Stimulated activated CD4-positive, alpha-beta T cell treated with anti-CD3 and anti-CD28 coated beads, TNF-alpha, amount 100 ng/mL, for 24 hours (primary cell): ENCODE measurements at regions not wholly inside any gene's neighbourhood (a gene's known extent, or its start where the extent isn't known, plus 50 kb on each side); places are given as distances from the start of the nearest gene placed in this dataset.
A peak's percentile ranks its signal among the peaks of the same experiment; 100 is the strongest.

ENCODE experiments used
- DNase-seq, 3 experiments: peaks; one replicate each; pipeline ENCODE4 v3.0.0-alpha.2; 2020; ENCODE audit warnings: low read depth in 3 of 3

DNA sequence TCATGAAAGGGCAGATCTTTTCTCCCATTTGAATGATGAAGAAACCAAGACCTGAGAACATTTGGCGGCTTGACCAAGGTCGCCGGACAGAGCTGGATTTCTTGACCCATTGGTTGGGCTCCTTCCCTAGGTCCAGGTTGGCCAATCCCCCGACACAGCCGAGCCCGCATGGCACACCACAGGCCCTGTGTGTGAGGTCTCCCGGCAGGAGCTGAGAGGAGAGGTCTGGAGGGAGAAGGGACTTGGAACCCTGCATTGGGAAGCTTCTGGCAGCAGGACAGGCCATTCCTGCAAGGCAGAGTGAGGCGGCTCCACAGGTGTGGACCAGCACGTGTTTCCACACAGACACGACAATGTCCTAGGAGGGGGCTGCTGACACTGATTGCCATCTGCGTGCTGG, 98.6 kb upstream of the THY1 start:
- DNase-seq, result no peak

DNA sequence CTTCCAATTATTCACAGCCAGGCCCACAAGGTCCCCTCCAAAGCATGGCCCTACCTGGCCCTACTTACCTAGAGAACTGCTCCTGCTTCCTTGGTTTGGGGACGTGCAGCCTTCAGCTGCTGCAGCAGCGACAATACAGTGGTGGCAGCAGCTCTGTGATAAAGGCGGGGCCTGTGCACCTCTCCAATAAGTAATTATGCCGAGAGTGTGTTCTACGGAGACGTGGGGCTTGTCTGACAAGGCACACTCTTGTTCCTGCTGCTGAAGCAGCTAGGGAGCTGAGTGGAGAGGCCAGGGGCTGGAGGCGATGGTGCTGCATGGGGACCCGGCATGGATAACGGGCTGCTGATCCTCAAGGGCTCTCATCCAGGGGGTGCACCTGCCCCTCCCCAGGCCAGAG, 98.0 kb upstream of the THY1 start:
- no peak for DNase-seq

DNA sequence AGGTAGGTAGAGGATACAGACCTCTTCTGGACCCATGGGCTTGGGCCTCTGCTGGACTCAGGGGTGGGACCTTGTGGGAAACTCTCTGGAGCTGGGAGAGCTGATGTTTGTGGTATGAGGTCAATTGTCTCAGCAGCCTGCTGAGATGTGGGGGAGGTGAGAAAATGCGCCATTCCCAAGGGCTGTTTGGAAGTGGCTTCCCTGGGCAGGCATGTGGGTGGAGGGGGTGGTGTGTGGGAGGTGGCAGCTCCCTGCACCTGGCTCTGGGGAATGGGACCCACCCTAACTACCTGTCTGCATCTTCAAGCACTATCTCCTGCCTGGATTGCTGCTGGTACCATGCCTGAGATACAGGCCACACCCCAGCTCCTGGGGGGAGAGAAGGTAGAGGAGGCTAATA, 97.4 kb upstream of the THY1 start:
- no peak for DNase-seq

DNA sequence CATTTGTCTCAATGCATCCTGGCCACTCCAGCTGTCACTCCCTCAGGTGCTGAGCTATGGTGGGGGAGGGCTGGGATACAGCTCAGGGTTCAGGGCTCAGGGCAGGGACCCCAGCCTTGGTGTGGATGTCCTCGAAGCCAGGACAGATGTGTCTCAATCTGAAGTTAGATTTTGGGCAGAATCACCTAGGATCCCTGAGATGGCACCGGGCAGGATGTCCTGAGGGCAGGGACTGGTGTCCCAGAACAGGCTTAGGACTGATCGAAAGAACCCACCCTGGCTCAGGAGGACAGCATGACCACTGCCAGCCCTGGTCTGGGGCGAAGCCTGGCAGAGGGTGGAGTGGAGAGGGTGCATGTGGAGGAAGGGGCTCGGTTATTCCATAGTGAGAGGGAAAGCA, 96.8 kb upstream of the THY1 start:
- no peak for DNase-seq

DNA sequence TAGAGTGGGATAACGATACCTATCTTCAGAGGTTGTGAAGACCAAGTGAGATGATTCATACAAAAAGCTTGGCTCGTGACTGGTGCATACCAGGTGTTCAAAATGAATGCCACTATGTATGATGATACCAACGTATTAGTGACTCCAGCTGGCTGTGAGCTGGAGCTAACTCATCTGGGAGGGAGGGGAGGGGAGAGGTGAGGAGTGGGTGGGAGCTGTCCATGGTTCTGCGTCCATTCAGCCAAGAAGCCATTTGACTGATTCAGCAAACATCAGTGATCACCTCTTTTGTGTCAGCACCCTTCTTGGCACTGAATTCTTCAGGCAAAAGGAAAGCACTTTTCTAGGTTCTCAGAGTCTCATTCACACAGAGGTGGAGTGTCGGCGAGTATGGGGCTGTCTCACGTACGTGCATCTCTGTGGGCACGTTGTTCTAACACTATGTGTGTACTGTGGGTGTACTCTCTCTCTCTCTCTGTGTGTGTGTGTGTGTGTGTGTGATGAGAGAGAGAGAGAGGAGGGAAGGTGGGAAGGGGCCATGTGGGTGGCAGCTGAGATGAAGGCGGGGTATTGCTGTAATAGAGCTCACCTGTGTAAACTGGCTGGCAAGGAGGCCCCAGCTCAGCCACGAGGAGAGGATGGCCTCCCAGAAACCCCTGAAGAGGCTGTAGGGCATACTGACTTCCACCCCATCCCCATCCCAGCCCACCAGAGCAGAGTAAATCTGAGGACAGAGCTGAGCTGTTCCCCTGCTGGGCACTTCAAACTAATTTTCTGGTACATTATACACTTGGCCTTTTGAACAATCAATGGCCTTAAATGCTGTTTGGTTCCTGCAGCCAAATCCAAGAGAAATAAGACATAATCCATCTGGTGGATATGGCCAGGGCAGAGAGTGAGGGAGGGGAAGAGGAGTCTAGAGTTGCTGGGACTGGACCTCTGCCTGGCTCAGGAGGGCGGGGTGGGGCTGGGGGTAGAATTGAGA, 96.1 kb upstream of the THY1 start:
- peak in 1 of 3 experiments; percentile 16 for DNase-seq

DNA sequence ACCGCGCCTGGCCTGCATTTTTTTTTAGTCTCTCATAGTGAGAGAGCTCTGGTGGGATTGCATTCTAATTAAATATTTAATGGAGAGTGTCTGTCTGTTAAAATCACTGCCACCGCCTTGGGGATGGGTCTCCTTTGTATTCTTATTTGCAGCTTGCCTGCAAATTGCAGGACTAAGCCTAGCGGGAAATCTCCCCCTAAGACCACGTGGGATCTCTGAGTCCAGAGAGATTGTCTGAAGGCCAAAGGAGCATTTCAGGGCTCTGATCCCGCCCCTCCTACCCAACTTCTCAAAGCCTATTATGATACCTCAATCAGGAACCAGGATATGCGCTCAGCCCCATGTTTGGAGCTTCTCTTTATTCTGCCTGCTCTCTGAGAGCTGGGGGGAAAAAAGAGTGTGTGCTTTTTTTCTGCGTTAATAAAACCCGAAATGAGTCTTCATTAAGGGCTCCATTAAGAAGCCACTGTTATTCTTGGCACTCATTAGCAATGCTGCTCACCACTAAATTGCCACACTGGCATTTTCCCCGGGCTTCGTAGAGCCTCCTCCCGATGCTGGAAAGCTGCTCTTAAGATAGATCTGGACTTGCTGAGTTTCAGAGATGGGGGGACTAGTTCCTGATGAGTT, 92.9 kb upstream of the THY1 start:
- no peak for DNase-seq

DNA sequence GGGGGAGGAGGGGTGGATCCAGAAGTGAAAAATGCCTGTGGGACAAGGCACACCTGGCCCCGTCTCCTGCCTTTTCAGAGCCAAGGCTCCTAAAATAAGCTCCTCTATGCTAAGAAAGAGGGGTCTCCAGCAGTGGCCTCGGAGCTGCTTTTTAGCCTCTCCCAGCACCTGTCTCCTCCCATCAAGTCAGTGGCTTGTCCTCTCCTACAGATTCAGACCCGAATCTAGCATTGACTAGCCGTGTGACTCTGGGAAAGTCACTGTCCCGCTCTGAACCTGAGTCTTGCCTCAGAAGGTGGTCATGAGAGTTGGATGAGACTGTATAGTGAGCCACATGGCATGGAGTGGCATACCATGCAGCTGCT, 90.8 kb upstream of the THY1 start:
- DNase-seq, result no peak

DNA sequence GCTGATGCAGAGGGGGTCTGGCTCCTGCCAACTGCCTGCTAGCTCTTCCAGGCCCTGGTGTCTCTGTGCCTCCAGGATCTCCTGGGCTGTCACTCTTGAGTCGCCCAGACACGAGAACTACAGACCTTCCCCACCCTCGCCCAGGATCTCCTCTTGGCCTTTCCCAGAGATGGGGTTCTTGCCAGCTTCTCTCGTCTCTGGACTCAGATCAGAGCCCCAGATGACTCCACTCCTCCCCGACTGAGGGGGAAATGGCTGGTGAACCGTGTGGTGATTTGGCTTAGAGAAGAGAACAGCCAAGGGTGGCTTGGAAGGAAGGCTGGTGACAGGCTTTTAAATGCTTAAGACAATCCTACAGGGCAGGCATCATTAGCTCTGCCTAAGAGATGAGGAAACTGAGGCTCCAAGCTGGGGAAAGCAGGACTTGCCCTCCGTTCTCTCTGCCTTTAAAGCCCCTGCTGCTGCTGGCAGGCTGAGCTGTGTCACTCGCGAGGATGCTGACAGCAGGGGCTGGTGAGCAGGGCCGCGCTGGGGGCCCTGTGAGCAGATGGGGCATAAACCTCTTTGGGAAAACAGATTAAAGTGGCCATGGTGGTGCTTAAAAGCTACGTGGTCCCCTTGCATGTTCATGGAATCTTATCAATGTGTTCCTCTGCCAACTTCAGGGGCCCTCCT, 90.3 kb upstream of the THY1 start:
- no peak for DNase-seq

DNA sequence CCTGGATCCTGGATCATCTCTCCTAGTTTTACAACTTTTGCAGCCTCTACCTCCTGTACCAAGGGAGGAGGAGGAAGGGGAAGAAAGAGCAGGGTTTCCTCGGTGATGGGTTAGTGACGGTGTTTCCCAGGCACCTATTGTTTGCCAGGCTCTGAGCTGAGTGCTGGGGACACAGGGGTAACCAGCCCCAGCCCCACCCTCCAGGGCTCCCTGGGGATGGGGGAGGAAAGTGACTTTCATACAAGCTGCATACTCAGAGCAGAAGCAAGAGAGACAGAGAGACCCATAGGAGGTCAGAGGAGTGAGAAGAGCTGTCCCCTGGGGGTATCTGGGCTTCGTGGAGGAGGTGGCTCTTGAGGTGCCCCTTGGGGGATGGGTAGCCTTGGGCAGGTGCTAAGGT, 89.4 kb upstream of the THY1 start:
- no peak for DNase-seq

DNA sequence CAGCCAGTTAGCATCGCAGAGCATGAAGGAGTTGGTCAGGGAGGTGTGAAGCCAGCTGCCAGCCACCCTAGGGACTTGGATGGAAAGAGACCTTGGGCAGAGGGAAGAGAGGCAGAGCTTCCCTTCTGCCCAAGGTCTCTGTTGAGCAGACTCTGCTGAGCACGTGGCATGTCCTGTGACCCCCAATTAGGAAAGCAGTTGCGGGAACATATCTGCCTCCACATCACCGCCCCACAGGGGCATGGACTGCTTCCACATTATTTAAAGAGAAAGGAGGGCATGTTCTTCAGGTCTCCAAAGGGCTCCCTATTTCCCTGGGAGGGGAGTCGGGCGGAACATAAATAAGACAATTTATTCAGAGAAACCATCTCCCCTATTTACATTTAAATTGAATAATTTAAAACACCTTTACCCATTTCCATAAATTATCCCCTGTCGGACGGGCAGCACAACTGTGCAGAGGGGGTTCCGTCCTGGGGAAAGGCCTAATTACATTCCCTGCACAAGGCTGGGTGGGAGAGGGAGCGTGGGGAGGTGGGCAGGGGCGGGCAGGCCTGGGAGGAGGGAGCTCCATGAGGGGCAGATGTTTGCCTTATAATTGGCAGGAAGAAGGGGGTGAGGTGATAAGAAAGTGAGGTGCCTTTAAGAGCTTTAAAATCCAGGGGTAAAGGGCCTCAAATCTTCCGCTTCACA, 88.8 kb upstream of the THY1 start:
- no peak for DNase-seq

DNA sequence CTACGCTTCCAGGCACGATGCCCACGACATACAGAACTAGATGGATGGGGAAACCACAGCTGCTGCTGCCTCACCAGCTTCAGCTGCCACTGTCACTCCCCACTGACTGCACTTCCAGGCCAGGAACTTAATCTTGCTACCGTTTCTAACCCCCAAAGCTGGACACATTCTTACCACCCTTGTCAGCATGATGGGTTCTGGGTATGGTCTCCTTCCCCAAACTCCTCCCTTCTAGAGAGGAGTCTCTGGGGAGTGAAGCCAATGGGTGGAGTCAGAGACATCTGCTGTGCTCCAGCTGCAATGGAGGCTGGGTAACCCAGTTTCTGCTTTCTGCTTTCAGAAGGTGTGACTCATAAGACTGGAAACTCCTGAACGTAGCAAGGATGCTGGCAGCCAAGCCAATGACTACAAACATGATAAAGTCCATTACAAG, 87.0 kb upstream of the THY1 start:
- DNase-seq, result peak in 1 of 3 experiments; percentile 22

DNA sequence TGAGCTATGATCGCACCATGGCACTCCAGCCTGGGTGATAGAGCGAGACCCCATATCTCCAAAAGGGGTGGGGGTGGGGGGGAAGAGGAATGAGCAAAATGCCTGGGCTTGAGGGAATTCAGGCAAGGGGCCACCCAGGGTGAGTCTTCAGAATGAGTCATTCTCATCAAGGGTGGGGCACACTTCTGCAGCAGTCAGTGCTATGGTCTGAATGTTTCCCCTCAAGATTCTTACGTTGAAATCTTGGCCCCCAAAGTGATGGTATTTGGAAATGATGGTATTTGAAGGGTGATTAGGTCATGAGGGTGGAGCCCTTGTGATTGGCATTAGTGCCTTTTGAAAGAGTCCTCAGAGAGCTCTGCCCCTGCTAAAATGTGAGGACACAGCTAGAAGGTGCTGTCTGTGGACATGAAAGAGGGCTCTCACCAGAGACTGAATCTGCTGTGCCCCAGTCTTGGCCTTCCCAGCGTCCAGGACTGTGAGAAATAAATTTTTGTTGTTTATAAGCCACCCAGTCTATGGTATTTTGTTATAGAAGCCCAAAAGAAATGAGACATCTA, 86.4 kb upstream of the THY1 start:
- no peak for DNase-seq

DNA sequence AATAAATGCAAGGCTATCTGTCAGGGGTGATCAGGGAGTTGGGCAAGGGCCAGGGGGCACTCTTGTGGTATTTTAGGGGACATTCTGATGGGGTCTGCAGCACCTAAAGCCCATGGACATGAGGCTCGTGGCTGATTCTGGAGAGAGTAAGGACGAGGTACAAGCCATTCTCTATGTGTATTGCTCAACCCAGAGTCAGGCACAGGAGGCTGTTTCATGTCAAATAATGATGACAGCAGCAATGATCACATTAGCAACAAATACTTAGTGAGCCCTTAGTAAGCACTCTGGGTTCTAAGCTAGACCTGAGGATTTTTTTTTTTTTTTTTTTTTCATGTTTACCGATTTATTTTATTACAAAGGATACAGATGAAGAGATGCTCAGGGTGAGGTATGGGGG, 83.5 kb upstream of the THY1 start:
- DNase-seq, result no peak

DNA sequence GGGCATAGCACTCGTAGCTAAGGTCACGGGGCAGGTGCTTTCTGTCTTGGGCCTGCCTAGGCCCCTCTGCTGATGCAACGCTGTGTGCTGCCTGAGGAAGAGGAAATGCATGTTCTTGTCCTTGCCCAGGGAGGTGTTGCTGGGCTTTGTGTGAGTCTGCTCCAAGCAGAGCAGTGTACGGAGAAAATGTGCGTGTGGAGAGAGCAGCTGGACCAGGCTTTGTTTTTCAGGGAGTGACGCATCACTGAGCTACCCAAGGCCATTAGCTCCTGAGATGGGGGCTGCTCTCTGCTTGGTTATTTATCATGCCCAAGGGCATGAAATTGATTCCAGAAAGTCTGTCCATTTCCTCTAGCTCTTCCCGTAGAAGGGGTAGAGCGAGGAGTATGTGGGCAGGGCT, 82.9 kb upstream of the THY1 start:
- no peak for DNase-seq

DNA sequence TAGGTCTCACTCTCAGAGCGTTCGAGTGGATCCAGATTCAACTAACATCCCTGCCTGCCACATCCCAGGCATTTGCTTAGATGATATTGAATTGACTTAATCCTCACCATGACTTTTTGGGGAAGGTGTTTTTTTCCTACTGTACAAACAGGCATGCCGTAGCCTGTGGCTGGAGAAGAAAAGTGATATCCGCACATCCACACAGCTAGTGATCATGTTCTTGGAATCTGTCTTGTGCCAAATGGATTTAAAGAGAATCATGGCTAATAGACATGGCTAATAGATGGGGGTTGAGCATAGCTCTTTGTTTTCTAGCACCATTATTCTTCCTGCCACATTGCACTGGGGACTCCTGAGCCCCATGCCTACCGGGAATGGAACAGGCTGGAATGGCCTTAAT, 82.1 kb upstream of the THY1 start:
- DNase-seq, result no peak

DNA sequence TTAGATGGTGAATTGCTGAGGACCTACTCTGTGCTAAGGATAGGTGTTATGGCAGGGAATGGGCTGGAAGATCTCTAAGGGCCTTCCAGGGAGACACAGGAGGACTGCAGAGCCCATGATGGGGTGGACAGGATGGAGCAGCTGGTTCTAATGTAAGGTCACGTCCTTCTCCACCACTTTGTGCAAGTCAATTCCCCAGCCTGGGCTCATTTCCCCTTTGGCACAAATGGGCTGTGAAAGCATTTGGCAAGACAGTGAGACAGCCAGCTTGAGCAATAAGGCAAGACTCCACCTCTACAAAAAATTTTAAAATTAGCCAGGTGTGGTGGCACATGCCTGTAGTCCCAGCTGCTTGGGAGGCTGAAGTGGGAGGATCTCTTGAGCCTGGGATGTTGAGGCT, 81.4 kb upstream of the THY1 start:
- DNase-seq, result no peak

DNA sequence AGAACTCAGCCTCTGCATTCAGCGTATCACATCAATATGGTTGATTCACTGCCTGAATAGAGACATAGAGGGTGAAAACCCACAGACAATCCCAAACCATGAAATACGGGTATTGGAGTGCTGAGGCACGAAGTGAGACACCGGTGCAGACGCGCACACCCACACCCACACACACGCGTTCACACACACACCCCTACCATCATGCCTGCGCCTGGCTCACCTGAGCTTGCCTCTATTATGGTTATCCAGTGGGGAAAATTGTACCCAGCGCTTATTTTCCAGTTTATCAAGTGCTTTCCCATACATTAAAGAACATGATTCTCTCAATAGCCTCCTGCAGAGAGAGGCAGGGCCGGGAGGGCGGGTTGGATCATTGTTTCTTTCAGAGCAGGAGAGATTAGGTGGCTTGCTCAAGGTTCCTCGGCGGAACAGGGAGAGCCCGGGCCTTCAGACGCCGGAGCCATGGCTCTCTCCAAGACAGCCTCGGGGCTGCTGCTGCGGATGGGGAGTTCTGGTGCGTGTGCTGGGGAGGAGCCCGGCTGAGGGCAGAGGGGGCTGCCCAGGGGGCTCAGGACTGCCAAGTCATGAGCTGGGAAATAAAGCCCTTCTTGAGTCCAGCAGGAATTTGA, 78.9 kb upstream of the THY1 start:
- DNase-seq, result no peak

DNA sequence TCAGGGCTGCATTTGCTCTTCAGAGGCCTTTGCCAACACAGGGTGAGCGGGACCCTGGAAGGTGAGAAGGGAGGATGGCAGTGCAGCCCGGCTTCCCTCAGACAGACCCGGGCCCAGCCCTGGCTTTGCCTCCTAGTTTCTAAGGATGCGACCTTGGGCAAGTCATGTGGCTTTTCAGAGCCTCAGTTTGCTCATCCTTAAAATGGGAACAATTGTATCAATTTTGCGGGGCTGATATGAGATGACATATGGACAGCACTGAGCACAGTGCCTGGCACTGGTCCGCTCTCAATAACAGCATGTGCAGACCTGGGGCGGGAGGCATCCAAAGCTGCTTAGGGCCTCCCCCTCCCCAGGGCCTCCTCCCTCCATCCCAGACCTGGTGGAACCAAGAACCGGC, 74.7 kb upstream of the THY1 start:
- DNase-seq, result no peak

DNA sequence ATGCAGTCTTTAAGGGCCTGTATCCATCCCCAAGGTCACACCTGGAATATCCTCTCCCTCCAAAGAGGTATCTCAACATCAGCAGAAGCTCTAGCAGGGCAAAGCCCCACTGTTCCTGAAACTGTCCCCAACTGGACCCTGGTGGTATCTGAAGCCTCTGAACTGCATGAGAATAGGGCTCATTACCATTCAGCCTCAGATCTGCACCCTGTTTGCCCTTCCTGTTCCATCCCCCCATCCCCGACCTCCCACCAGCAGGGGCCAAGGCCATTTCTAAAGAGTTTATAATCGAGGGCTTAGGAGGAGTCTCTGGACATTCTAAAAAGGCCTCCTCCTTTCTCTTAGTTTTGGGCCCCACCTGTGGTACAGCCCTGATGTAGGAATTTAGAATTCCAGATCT, 74.0 kb upstream of the THY1 start:
- no peak for DNase-seq

DNA sequence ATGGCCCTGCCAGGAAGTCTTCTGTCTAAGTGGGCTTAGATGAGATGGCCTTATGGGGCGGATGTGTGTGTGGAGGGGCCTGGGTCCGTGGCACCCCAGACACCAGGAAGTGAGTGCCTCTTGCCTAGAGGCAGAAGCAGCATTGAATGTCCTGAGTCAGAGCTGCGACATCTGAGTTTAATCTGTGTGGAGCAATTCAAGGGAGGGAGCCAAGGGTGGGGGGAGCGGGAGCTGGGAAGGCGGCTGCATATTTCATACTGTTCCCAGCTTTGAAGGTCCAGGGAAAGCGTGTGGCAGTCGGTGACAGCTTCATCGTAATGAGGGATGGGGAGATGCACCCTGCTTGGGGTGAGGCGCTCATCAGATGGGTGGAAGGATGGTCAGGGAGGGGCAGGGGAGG, 73.5 kb upstream of the THY1 start:
- DNase-seq, result no peak

DNA sequence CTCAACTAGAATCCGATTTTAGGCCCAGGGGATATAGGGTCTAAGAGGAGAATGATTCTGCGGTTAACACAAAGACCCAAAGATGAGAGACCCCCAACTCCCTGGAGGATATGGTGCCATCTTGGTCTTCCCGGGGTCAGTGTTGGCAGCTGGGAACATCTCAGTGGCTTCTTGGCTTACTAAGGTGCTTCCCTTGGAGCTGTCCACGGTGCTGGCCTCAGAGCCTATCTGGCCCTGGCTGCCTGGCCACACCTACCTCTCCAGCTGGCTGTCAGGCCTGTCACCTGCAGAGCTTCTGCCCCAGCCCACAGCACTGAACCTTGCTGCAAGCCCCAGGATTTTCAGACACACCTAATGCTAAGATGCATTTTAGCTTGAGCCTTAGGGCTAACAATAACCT, 70.7 kb upstream of the THY1 start:
- no peak for DNase-seq
